ENCODE measurements at regions not wholly inside any gene's neighbourhood (a gene's known extent, or its start where the extent isn't known, plus 50 kb on each side); places are given as distances from the start of the nearest gene placed in this dataset.
"Not testable (repeated sequence)": the region's sequence is repeated elsewhere in the genome, so short reads cannot be mapped to it uniquely, and the experiment has no call there.

DNA sequence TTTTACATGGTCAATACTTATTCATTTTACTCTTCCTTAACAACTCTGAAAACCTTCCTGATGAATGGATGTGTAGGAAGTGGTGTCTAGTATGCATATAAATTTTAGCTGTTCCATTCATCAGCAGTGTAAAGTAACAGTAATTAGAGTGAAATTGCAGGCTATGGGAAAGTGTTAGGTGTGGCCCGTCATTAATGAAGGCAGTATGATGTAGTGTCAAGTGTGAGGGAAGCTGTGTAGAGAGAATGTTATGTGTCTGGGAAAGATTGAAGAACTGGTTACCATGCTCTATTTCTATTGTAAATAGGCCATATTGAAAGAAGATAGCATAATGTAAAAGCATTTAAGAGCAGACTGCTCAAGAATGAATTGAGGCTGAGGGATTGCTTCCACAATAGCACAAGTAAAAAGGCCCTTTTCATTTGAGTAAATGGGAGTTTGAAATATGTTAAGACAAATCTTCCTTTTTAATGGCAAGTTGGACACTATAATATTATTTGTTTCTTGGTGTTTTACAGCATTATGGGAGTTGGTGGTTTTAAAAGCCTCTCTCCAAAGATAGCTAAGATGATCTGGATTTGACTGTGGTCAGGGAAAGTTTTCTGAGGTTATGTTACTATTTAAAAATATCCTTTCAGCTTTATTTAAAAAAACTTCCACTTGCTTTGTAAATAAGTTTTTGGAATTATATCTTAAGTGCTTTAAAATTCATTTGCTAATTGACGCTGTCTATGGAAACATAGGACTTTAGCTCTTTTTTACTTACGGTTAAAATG is 401.0 kb upstream of the ZEB2 start:
- DNase-seq (ENCODE audit: low read depth, low spot score) = no peak

DNA sequence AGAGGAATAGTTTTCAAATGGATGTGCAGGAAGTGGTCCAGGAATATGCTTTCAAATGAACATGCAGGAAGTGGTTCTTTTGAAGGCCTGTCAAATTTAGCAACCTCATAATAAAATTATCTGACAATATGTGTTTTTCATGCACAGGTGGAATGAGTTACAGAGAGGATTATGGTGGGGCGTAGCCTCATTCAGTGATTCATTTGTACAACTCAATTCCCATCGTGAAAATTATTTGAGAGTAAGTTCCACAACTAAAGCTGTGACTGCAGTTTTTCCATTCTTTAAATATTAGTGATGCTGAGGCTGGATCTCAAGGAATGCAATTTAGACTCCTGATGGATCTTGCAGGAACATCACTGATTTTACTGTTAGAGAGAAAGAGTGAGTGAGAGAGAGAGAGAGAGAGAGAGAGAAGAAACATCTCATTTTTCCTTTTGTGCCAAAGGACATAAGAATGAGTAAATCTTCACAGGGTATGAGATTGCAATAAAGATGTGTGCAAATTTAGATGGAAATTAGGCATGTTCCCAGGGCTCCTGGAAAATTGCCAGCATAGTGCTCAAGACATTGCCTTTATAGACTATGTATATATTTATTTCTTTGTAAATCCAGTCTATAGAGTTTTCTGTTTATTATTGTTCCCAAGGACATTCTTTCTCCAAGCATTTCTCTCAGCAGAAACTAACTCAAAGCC is 394.9 kb upstream of the ZEB2 start:
- DNase-seq (ENCODE audit: low read depth, low spot score) = no peak

DNA sequence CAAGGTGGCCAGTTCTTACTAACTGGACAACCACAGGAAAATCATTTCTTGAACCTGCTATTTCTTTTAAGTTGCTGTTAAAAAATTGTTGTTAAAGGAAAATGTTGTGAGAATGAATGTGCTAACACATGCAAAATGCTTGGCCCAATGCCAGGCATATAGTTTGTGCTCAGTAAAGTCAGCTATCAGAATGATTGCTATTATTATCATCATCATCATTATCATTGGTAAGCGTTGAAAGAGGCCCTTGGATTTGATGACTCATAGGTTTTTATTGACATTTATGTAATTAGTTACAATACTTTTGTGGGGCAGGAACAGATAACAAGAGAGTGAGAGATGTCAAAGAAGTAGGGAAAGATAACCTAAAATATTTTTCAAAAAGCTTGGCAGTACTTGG is 394.2 kb upstream of the ZEB2 start:
- no peak for DNase-seq (ENCODE audit: low read depth, low spot score)

DNA sequence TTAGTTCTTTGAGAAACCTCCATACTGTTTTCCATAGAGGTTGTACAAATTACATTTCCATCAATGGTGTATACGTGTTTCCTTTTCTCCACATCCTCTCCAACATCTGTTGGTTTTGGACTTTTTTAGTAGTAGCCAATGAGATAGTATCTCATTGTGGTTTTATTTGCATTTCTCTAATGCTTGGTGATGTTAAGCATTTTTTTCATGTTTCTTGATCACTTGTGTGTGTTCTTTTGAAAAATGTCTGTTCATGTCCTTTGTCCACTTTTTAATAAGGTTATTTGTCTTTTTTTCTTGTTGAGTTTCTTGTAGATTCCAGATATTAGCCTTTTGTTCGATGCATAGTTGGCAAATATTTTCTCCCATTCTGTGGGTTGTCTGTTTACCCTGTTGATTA is 392.3 kb upstream of the ZEB2 start:
- no peak for DNase-seq (ENCODE audit: low read depth, low spot score)

DNA sequence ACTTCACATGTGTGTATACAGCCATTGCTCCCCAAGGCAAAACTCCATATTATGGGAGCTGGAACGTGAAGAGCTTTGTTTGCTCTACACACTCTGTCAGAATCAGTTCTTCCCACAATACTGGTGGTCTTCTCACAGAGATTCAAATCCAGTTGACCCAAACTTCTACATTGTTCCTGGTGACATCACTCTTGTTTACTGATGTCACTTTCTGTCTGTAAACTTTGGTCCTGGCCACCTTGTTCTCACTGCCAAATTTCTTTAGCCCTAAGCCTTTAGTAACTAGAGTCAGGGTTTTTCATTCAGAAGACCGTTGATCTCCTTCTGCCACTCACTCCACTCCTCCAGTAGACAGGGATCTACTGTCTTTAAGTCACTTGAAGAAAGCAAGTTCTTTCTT is 386.0 kb upstream of the ZEB2 start:
- DNase-seq (ENCODE audit: low read depth, low spot score) = no peak

DNA sequence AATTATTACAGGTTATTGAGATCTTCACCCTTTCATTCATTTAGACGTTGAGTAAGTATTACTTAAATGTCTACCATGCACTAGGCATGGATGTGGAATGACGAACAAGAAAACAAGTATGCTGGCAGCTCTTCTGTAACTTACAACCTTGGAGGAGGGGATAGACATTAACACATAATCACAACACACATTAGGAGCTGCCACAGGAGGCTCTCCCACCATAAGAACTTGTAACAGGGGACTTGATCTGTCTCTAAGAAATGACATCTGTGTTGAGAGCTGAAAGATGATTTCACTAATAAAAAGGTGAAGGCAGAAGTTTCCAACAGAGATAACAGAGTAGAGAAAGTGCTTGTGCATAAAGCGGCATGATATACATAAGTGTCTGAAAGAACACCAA is 384.7 kb upstream of the ZEB2 start:
- no peak for DNase-seq (ENCODE audit: low read depth, low spot score)

DNA sequence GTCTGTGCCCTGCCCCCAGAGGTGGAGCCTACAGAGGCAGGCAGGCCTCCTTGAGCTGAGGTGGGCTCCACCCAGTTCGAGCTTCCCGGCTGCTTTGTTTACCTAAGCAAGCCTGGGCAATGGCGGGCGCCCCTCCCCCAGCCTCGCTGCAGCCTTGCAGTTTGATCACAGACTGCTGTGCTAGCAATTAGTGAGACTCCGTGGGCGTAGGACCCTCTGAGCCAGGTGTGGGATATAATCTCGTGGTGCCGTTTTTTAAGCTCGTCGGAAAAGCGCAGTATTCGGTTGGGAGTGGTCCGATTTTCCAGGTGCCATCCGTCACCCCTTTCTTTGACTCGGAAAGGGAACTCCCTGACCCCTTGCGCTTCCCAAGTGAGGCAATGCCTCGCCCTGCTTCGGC is 383.1 kb upstream of the ZEB2 start:
- DNase-seq (ENCODE audit: low read depth, low spot score) = not testable (repeated sequence)

DNA sequence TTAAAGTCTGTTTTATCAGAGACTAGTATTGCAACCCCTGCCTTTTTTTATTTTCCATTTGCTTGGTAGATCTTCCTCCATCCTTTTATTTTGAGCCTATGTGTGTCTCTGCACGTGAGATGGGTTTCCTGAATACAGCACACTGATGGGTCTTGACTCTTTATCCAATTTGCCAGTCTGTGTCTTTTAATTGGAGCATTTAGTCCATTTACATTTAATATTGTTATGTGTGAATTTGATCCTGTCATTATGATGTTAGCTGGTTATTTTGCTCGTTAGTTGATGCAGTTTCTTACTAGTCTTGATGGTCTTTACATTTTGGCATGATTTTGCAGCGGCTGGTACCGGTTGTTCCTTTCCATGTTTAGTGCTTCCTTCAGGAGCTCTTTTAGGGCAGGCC is 381.5 kb upstream of the ZEB2 start:
- not testable (repeated sequence) for DNase-seq (ENCODE audit: low read depth, low spot score)

DNA sequence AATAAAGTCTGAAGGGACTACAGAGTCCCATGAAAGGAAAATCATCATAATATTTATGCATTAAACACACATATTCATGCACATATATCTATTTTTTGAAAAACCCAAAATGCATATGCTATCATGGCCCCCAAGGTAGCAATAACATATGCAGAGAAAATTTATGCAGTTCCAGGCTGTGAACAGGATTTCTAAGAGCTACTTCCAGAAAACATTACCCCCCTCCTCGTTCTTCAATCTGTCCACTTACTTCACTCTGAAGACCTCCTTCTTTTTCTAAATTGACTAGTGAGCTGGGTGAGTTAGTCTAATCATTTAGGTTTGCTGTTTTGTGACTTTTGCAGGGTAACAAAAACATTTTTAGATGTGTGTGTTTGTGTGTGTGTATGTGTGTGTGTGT is 376.4 kb upstream of the ZEB2 start:
- no peak for DNase-seq (ENCODE audit: low read depth, low spot score)

DNA sequence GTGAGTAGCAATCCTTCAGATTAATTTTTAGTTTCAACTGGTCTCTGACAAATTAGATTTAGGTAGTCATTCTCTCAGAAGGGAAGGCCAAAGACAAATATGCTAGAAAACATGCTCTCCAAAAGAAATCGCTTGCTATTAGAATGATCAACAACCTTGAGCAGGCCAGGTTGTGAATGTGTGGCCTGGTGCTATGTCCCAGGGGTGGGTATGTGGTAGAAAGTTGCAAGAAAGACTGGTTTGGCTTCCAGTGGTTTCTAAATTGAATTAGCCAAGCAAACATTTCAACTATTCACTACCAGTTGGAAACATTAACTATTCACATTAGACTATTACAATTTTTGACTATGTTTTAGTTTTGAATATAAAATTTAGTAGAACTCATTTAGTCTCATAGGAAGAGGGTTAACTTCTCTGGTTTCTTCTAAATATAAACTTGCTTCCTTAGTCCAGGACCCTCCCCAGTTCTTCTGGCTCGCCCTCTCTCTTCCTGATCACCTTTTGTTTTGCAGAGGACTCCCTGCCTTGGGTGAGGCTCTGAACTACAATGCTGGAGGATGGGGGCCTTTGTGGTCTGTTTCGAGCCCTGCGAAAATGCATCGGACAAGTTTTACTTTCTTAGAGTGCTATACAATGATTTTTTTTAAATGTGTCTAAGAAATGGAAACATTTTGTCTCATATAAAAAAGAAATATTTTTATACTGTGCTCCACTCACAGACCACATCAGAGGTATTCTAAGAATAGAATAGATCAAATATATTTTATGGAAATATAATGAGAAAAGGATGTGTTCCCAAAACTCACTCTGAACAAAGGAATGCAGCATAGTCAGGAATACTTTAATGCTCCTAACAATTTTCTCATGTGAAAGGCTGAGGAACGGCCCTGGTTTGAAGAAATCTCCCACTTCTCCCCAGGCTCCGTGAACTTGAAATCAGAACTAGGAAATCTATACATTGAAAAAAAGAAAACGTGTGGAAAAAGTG is 375.0 kb upstream of the ZEB2 start:
- no peak for DNase-seq (ENCODE audit: low read depth, low spot score)

DNA sequence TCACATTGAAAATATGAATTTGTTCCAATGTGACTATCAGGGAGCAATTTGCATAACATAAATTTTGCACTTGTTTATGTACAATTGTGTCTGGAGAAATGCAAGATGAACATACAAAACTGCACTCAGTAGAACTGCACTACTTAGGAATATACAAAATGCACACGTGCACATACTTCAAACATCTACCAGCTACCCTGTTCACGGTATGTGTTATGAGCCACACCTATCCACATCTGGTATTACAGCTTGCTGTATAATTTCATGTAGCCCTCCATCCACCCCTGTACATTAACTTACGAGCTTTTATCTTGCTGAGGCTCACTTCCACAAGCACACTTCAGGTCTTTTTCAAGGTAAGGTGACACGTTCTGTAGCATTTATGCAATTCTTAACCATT is 373.5 kb upstream of the ZEB2 start:
- DNase-seq (ENCODE audit: low read depth, low spot score) = no peak

DNA sequence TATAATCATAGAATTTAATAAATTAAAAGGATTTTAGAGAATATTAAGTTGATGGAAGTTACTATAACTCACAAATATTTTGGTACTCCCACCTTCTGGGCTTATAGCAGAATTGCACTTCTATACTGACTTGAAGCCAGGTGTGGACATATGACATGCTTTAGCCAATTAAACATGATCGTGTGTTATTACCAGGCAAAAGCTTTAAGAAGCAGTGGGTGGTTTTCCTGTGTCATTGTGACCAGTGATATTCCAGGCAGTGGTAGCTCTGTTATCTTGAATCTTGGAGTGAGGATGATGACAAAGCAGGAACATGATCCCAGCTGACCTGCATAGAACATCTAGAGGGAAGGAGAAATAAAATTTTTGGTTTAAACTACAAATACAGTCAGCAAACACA is 370.9 kb upstream of the ZEB2 start:
- no peak for DNase-seq (ENCODE audit: low read depth, low spot score)

DNA sequence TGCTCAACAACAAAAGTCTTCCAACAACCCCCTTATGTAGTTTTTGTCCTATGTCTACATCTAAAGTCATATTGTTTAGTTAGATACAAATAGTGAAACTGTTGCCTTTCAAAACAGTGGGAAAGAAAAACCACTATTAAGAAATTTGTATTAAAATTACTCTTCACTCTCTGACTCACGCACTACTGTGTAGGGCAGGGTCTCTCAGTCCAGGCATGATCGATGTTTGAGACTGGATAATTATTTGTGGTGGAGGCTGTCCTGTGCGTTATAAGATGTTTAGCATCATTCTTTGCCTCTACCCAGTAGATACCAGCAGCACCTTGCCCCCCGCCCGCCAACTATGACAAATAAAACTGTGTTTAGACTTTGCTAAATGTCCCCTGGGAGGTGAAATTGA is 369.4 kb upstream of the ZEB2 start:
- no peak for DNase-seq (ENCODE audit: low read depth, low spot score)

DNA sequence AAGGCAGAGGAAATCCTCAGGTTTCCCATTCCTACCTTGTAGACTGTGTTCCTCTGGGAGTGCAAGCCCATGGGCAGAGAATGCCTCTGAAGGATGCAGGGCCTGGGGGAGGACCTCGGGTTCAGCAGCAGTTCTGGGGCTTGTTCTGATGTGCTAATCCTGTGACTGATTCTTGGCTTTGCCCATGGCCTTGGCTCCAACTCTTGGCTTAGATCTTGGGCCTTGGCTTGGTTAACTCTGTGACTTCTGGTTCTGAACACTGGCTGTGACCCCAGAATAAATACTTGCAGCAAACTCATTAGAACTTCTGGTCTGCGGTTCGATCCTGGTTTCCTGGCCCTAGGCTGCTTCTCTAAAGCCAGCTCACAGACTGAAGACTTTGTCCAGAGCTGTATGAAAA is 366.9 kb upstream of the ZEB2 start:
- DNase-seq (ENCODE audit: low read depth, low spot score) = no peak

DNA sequence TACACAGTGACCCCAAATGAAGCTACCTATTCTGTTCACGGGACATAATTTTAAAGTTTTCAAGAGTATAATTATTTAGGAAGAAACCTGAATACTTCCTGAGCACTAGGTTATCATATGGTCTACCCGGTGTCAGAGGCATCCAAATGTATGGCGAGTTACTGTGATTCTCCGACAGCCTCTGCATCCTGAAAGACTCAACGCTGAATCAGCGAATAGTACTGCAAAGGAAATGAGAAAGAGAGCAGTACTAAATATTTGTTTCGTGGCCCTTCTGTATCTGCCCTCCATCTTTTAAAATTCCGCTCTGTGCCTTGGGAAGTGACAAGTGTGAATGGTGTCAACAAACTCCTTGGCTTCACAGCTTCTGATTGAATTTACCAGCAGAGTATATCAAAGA is 358.0 kb upstream of the ZEB2 start:
- DNase-seq (ENCODE audit: low read depth, low spot score) = no peak

DNA sequence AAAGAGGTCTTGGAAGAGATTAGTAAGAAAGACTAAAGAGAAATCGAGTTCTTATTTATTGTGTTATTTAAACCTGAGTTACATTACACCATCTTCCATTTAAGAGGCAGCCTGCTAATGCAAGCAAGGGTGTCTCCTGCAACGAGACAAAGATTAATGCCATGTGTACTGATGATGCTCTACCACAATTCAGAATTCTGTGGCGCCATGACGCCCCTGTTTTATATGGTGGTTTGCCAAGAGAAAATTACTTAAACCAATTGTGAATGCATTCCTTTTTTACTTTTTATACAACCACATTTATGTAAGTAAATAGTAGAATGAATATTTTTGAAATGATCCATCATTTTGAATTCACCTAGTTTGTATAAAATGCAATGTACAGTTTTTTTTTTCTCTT is 356.1 kb upstream of the ZEB2 start:
- DNase-seq (ENCODE audit: low read depth, low spot score) = no peak

DNA sequence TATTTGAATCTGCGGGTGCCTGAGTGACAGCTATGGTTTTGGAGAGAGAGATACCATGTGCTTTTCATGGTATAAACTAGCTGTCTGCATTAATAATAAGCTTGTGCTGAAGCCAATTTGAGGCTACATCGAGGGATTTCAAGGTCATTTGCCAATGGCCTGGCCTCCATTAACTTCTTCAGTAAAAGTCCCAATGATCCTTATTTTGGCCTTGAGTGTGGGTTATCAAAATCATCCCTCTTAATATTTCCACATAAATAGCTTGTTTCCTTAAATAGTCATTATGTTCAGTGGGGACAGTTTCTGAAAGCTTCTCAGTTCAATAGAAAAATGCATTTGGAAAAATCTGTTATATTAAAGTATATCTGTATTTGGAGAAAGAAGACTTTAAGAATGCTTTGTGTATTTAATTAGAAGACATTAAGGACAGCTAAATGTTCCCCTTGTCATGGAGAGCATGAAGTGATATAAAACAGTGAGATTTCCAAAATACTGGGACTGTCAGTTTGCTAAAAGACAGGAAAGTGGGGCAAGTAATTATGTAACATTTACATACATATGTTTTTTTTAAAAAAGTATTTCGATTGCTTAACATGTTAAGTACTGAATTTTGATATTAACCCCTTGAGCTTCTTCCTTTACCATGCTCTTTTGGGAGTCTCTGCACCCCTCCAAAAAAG is 355.5 kb upstream of the ZEB2 start:
- no peak for DNase-seq (ENCODE audit: low read depth, low spot score)

DNA sequence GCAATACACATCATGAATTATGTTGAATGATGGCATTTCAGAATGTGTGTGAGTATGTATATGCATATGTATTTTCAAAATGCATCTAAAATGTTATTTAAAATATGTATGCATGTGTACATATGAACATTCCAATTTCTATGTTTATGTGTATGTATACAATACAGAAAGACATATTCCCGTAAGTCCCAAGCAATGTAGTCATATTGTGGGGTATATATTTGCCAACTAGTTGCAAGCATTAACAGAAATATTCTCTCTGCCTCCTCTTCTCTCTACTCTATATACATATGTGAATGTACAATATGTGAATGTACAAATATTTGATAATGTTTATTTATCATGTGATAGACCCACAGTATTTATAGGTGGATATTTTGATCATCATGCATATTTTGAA is 345.8 kb upstream of the ZEB2 start:
- no peak for DNase-seq (ENCODE audit: low read depth, low spot score)

DNA sequence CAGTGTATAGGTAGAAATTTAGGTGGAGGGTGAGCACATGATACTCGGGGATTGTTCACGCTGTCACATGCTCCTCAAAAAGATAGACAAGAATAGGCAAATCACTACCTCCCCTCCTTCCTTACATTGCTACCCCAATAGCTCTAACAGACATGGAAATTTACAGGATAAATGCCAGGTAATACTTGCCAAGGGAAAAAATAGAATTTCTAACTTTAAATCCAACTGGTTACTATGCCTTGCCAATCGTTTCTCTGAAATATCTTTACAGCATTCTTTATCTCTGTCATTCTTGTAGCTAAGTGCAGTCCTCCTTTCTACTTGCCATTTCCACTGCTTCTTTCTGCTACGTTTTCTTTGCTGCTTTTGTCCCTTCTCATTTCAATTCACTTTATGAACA is 339.8 kb upstream of the ZEB2 start:
- DNase-seq (ENCODE audit: low read depth, low spot score) = no peak

DNA sequence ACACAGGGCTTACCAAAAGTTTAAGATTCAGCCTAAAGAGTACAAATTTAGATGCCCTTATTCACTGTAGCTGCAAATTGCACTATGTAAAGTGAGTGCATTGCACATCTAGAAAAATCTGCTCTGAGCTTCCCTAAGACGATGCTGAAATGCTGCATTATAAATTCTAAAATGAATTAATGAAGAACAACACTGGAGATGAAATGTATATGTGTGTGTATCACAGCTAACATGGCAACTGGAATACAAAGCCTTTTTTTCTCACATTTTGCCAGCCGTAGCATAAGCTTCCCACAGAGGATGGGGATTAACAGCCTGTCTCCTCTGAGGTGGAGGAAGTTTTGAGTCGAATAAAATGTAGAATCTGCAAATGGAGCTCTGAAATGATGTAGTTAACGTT is 338.3 kb upstream of the ZEB2 start:
- DNase-seq (ENCODE audit: low read depth, low spot score) = no peak

DNA sequence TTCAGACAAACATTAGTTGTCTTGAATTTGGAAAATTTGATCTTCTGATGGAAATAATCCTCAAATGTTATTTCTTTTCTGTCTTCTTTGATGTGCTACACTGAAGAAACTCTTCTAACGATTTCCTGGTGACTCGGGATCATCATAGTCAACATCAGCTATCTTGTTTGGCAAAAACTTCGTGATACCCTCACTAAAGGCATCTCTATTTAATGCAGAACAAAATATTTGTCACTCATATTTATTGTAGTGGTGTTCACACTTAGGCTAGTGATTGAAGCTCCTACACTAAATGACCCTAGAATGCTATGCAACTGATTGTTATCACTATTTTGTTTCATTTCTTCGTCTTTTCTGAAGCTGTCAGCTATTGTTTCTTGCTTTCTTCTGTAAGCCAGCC is 334.7 kb upstream of the ZEB2 start:
- no peak for DNase-seq (ENCODE audit: low read depth, low spot score)

DNA sequence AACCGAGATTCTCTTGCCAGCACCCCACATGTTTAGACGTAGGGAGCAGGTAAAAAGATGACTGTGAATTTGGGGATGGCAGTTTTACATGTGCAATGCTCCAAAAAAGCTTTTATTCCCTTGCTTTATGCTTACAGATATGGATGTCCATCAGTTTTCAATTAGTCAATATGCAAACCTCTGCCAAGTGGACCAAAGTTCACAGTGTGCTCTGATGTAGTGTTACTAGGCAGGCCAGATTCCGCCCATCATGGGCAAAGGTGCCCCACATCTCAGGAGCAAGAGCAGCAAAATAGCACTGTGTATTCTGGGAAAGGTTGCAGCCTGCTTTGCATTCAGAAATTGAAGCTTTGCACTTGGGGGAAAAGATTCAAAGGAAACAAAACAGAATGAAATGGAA is 329.7 kb upstream of the ZEB2 start:
- no peak for DNase-seq (ENCODE audit: low read depth, low spot score)

Data from activated CD4-positive, CD25-positive, alpha-beta regulatory T cell treated with anti-CD3 and anti-CD28 coated beads, Interleukin-2, amount 50 U/mL, for 16 hours (primary cell).